ENCODE measurements at regions not wholly inside any gene's neighbourhood (a gene's known extent, or its start where the extent isn't known, plus 50 kb on each side); places are given as distances from the start of the nearest gene placed in this dataset.

DNA sequence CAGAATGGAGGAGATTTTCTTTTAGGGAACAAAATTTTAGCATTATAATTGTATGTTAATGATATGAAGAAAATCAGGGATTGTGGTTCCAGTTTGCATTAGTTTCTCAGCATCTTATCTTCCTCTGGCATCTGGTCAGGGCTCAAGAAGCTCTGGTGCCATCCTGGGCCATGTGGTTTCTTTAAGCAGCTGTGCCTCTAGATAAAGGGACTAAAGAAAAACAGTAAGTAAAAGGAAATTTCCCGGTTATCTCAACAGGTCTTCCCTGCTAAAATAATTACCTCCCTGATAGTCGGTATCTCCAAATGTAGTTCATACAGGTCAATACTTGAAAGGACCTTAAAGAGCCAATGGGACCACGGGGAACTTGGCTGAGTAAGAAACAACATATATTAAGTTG lies 375.1 kb upstream of the RBMS3 start:
- Histone ChIP-seq H3F3A (ENCODE audit: low read length, unreplicated experiment) (no peaks in the 10 kb centered on the region), H3K4me2 (ENCODE audit: low read length) (no peak overlapping the region)
- no TSS peak for BruUV-seq (replicated peaks)

DNA sequence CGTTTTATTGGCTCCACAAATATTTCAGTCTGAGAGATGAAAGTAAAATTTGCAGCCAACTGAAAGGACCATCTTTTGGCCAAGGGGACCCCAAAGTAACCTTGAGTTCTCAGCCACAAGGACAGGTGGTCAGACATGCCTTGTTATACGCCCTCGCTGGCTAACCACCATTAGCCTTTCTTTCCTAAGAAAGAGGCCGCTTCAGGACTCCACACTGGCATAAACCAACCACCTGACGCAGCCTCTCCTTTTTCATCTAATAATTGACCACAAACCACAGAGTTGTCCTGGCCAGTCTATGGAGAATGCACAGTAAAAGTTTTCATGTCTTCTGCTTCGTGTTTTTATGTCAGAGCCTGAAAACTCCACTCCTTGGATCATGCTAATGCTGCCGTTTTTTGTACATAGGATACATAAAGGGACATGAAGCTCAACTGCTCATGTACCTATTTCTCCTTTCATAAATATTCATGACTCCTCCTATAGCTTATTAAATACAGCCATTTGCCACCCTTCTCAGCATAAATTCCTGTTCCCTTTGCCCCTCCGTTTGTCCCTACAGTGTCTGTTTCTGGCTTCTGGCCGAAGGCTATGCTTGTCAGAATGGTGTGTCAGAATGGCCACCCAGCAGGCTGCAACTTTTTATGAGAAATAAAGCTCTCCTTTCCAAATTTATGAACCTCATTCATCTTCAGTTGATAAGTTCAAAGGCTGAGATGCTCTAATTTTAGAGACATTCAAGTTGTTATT lies 374.1 kb upstream of the RBMS3 start:
- intact Hi-C loops (cut with micrococcal nuclease): no loop called here
- Histone ChIP-seq H3K9me3 (ENCODE audit: low read length) (no peaks in the 10 kb centered on the region), H3K27ac (ENCODE audit: low read length) (no peak overlapping the region), H3K4me3 (ENCODE audit: low read length) (no peak overlapping the region), H3K9ac (ENCODE audit: low read length) (no peak overlapping the region), H3K4me1 (ENCODE audit: insufficient read depth, low read length) (no peaks in the 10 kb centered on the region), H3K36me3 (ENCODE audit: low read depth, low read length) (no peaks in the 10 kb centered on the region), H4K20me1 (ENCODE audit: low read length) (no peaks in the 10 kb centered on the region), H3K4me2 (ENCODE audit: low read length) (no peak overlapping the region), H3K27me3 (ENCODE audit: low read length) (no peaks in the 10 kb centered on the region), H2AFZ (ENCODE audit: low read length) (no peak overlapping the region), H3K79me2 (ENCODE audit: low read length) (no peaks in the 10 kb centered on the region), H3K9me2 (replicated peaks; ENCODE audit: low read length) (no peaks in the 10 kb centered on the region), H3F3A (ENCODE audit: low read length, unreplicated experiment) (no peaks in the 10 kb centered on the region)
- BruUV-seq (replicated peaks): no TSS peak
- ATAC-seq (no peak), DNase-seq (no peak)
- CTCF ChIA-PET: no interaction called here
- TF ChIP-seq, protein P1, sequence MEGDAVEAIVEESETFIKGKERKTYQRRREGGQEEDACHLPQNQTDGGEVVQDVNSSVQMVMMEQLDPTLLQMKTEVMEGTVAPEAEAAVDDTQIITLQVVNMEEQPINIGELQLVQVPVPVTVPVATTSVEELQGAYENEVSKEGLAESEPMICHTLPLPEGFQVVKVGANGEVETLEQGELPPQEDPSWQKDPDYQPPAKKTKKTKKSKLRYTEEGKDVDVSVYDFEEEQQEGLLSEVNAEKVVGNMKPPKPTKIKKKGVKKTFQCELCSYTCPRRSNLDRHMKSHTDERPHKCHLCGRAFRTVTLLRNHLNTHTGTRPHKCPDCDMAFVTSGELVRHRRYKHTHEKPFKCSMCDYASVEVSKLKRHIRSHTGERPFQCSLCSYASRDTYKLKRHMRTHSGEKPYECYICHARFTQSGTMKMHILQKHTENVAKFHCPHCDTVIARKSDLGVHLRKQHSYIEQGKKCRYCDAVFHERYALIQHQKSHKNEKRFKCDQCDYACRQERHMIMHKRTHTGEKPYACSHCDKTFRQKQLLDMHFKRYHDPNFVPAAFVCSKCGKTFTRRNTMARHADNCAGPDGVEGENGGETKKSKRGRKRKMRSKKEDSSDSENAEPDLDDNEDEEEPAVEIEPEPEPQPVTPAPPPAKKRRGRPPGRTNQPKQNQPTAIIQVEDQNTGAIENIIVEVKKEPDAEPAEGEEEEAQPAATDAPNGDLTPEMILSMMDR (conservative IDR thresholded peaks at IDR 0.05; ENCODE audit: low read depth, low read length): no peak
- TF ChIP-seq EZH2phosphoT487 (IDR thresholded peaks at IDR 0.05; ENCODE audit: borderline replicate concordance, low read length) (no peak), EZH2 (IDR thresholded peaks at IDR 0.05; ENCODE audit: low read length, unreplicated experiment) (no peak)
- POLR2A ChIA-PET (ENCODE audit: unreplicated experiment): no interaction called here

More for the DNA sequence above, 375.1 kb upstream of the RBMS3 start:
- DNase-seq (no peak), ATAC-seq (no peak)
- Histone ChIP-seq H2AFZ (ENCODE audit: low read length) (no peak overlapping the region), H3K79me2 (ENCODE audit: low read length) (no peaks in the 10 kb centered on the region), H3K27me3 (ENCODE audit: low read length) (no peaks in the 10 kb centered on the region), H3K9ac (ENCODE audit: low read length) (no peak overlapping the region), H3K36me3 (ENCODE audit: low read depth, low read length) (no peaks in the 10 kb centered on the region), H3K9me3 (ENCODE audit: low read length) (no peaks in the 10 kb centered on the region), H4K20me1 (ENCODE audit: low read length) (no peaks in the 10 kb centered on the region), H3K27ac (ENCODE audit: low read length) (no peak overlapping the region), H3K9me2 (replicated peaks; ENCODE audit: low read length) (no peaks in the 10 kb centered on the region), H3K4me1 (ENCODE audit: insufficient read depth, low read length) (no peaks in the 10 kb centered on the region), H3K4me3 (ENCODE audit: low read length) (no peak overlapping the region)
- POLR2A ChIA-PET (ENCODE audit: unreplicated experiment): no interaction called here
- TF ChIP-seq, protein P1 (conservative IDR thresholded peaks at IDR 0.05; ENCODE audit: low read depth, low read length): no peak
- no peak for TF ChIP-seq EZH2phosphoT487 (IDR thresholded peaks at IDR 0.05; ENCODE audit: borderline replicate concordance, low read length)
- no peak for TF ChIP-seq EZH2 (IDR thresholded peaks at IDR 0.05; ENCODE audit: low read length, unreplicated experiment)
- CTCF ChIA-PET: no interaction called here
- intact Hi-C loops (cut with micrococcal nuclease): no loop called here

DNA sequence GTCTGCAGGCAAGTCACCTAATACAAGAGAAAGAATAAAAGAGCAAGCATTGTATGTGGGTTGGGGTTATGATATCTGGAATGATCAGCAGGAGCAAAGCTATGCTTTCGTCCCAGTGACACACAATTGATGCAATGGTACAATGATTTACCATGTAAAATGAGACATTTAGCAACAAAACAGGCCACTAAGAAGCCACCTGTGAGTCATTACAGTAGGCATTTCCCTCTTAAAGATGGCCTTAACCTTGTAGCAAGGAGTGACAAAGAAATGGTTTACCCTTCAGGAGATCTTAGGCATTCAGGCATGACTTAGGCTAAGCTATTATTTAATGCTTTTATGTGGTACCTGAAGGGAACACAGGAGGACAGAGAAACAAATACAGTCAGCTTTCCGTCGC lies 373.3 kb upstream of the RBMS3 start:
- POLR2A ChIA-PET (ENCODE audit: unreplicated experiment): no interaction called here
- H3K4me1 ChIP-seq (ENCODE audit: insufficient read depth, low read length): no peaks in the 10 kb centered on the region
- H3K79me2 ChIP-seq (ENCODE audit: low read length): no peaks in the 10 kb centered on the region
- no TSS peak for BruUV-seq (replicated peaks)
- no peak overlapping the region for H2AFZ ChIP-seq (ENCODE audit: low read length)
- H3F3A ChIP-seq (ENCODE audit: low read length, unreplicated experiment): no peaks in the 10 kb centered on the region
- H3K27me3 ChIP-seq (ENCODE audit: low read length): no peaks in the 10 kb centered on the region
- intact Hi-C loops (cut with micrococcal nuclease): no loop called here
- H3K27ac ChIP-seq (ENCODE audit: low read length): no peak overlapping the region
- no peaks in the 10 kb centered on the region for H3K9me2 ChIP-seq (replicated peaks; ENCODE audit: low read length)
- H3K36me3 ChIP-seq (ENCODE audit: low read depth, low read length): no peaks in the 10 kb centered on the region
- no peaks in the 10 kb centered on the region for H4K20me1 ChIP-seq (ENCODE audit: low read length)
- no peak for ATAC-seq
- no peak overlapping the region for H3K4me2 ChIP-seq (ENCODE audit: low read length)
- no peak overlapping the region for H3K4me3 ChIP-seq (ENCODE audit: low read length)
- no peaks in the 10 kb centered on the region for H3K9me3 ChIP-seq (ENCODE audit: low read length)
- H3K9ac ChIP-seq (ENCODE audit: low read length): no peak overlapping the region
- DNase-seq: peak; percentile 22
- CTCF ChIA-PET: no interaction called here
- TF ChIP-seq, protein P1 (conservative IDR thresholded peaks at IDR 0.05; ENCODE audit: low read depth, low read length): no peak
- TF ChIP-seq EZH2 (IDR thresholded peaks at IDR 0.05; ENCODE audit: low read length, unreplicated experiment) (no peak), EZH2phosphoT487 (IDR thresholded peaks at IDR 0.05; ENCODE audit: borderline replicate concordance, low read length) (no peak)
